GM13976 (cell line): ENCODE measurements at regions not wholly inside any gene's neighbourhood (a gene's known extent, or its start where the extent isn't known, plus 50 kb on each side); places are given as distances from the start of the nearest gene placed in this dataset.

Source experiments
- DNase-seq: peaks from one replicate; pipeline ENCODE4 v3.0.0; 2012; ENCODE audit warnings: low spot score
- CTCF ChIP-seq: IDR thresholded peaks from 2 replicates; pipeline ENCODE4 v1.5.1; 2012; ENCODE audit warnings: borderline replicate concordance, mild to moderate bottlenecking; ENCODE audit not compliant: insufficient read depth; ENCODE audit errors: extremely low read depth, missing control alignments, control extremely low read depth
- in situ Hi-C: fragments of 300-500 bp; cut with MboI; formaldehyde crosslinking; loops from one replicate; pipeline ENCODE4 v1.12.0; 2022; ENCODE audit warnings: low sequenced_read_pairs, mixed read lengths, inconsistent platforms; ENCODE audit not compliant: unreplicated experiment

- in situ Hi-C loops: no loop called here
- DNase-seq: no peak
- no peak for TF ChIP-seq CTCF
These were observed 150.4 kb upstream of the GAREM1 start for GRCh38 chr18:32621034-32621433.

GRCh38 chr18:32618546-32618945 is 147.9 kb upstream of the GAREM1 start:
- no peak for DNase-seq
- no peak for TF ChIP-seq CTCF
- in situ Hi-C loops: no loop called here

- no peak for TF ChIP-seq CTCF
- in situ Hi-C loops: no loop called here
These were observed 143.1 kb upstream of the GAREM1 start for GRCh38 chr18:32613821-32614220.

GRCh38 chr18:32612651-32613050 is 142.0 kb upstream of the GAREM1 start:
- TF ChIP-seq CTCF: no peak
- no peak for DNase-seq
- in situ Hi-C loops: no loop called here

More at GRCh38 chr18:32613821-32614220, 143.1 kb upstream of the GAREM1 start:
- no peak for DNase-seq

- no peak for DNase-seq
- in situ Hi-C loops: no loop called here
- no peak for TF ChIP-seq CTCF
These were observed 139.5 kb upstream of the GAREM1 start for GRCh38 chr18:32610176-32610575.

GRCh38 chr18:32607816-32608215 is 137.1 kb upstream of the GAREM1 start:
- no peak for TF ChIP-seq CTCF
- no peak for DNase-seq
- in situ Hi-C loops: no loop called here

GRCh38 chr18:32598144-32598543 is 127.5 kb upstream of the GAREM1 start:
- DNase-seq: no peak
- in situ Hi-C loops: no loop called here
- TF ChIP-seq CTCF: no peak
